NCI-H146 (cell line): ENCODE measurements at regions not wholly inside any gene's neighbourhood (a gene's known extent, or its start where the extent isn't known, plus 50 kb on each side); places are given as distances from the start of the nearest gene placed in this dataset.

Source experiments
- DNase-seq: peaks from one replicate; lab custom pipeline; 2025; lab: John Stamatoyannopoulos, UW

DNA sequence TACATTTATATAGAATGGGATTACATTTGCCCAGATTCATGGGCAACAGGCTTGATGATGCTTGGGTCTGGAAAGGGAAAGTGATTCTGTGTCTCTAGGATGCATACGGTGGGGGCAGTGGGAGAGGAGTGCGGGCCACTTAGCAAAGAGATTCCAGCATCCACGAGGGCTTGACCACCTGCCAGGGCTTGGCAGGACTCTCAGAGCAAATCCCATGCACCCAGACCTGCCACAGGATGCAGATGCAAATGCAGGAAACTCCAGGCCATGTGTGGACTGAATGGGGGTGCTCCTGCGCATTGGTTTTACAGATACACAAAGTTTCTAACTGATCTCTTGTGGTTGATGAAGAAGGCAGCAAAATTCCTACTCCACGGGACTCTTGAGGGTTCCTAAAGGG is 334.7 kb downstream of the CYRIA start:
- no peak for DNase-seq

DNA sequence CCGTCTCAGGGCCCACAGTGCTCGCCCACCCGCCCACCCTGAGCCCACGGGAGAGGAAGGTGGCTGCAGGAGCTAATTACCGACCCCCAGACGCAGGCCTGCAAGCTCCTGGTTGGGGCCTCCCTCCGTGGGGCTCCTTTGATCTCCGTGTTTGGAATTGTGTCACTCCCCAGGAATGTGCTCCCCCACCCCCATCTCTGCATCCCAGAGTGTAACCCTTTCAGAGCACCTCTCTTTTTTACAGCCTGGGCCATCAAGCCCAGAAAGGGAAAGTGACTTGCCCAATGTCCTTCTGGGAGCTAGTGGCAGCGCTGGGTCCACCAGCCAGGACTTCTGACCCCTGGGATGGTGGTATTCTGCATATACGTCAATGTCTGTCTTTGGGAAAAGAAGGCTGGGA is 335.1 kb downstream of the CYRIA start:
- no peak for DNase-seq

DNA sequence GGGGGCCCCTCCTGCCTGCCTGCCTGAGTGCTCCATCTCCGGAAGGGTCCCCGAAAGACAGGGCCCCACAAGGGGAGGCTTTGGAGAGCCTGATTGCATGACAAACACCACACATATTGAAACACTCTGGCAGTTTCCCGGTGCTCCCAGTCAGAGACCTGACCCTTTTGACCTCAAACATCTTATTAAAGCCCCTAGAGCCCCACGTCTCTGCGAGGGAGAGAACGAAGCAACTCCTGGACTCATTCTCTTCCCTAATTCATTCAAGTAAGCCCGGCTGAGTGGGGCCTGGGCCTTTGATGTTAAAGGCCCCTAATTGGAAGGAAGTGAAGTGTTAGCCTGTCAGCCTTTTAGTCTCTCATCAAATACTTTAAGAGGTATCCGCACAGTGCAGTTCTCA is 335.6 kb downstream of the CYRIA start:
- no peak for DNase-seq

DNA sequence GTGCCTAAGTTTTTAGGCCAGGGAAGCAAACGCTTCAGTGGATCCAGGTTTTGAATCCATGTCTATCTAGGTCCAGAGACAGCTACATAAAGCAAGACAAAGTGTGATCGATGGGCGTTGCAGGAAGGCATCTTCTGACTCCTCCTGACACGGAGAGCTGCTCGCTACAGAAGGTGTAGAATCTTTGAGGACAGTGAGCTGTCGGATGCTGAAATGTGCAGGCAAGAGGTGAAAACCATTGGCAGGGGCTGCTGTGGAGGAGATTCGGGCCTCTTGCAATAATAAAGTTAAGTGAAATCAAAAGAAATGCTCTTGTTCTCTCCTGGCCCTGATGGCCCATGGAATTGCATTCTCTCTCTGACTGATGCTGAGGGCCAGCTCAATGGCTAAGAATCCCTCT is 336.2 kb downstream of the CYRIA start:
- no peak for DNase-seq

DNA sequence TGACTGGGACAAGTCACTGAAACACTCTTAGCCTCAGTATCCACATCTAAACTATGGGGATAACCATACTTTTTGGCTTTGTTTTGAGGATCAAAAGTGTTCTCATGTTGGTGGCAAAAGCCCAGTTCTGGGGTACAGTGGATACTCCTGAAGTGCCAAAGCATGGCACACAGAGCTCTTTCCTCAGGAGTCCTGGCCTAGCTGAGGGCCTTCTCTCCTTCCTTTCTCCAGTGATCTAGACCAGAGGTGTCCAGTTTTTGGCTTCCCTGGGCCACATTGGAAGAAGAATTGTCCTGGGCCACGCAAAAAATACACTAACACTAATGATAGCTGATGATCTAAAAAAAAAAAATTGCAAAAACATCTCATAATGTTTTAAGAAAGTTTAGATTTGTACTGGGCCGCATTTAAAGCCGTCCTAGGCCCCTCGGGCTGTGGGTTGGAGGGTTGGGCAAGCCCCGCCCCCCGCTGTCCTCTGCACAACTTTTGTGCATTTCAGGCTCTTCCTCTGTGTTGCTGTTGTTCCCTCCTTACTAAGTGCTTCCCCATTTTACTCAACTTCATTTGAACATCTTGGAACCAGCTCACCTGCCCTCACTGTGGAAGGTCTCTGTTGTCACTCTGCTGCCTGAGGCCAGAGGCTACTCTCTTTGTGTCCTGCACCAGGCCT is 337.0 kb downstream of the CYRIA start:
- no peak for DNase-seq

DNA sequence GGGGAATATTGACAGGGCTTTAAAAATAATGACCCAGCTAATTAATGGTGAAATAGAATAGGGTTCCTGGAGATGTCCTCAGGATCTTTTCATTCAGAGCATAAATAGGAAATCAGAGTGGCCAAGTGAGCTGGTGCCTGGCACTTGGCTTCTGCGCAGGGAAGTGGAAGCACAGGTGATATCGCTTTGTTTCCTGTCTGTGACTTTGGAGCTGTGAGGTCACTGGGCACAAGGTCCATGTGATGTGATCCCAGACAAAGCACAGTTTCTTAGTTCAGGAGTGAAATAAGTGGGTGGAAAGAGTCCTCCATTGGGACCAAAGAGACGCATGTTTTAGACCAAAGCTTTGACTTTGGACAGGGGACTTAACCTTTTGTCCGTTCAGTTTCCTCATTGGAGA is 338.3 kb downstream of the CYRIA start:
- no peak for DNase-seq

DNA sequence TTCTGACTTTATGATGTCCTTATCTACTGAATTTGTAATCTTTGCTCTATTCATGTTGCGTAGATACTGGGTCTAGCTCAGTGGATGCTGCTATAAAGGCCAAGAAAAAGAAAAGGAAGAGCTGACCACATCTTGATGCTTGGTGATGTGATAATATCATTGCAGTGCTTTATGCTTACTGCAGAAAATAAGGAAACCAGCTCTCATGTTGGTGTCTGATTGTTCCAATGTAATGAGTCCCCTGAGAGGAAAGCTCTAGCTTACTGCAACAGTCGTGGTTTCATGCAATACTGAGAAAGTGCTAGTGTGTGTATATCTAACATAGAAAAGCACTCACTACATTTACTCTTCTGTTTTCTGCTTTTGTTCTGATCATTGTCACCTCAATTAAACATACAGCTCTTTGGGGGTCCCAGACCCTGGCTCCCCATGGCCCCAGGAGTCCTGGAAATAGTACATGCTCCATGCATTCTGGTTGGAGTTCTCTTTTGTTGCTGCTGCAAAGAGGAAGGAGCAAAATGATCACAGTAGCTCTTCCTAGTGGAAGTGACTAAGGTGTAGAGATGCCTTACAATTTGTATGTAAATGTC is 338.8 kb downstream of the CYRIA start:
- no peak for DNase-seq

DNA sequence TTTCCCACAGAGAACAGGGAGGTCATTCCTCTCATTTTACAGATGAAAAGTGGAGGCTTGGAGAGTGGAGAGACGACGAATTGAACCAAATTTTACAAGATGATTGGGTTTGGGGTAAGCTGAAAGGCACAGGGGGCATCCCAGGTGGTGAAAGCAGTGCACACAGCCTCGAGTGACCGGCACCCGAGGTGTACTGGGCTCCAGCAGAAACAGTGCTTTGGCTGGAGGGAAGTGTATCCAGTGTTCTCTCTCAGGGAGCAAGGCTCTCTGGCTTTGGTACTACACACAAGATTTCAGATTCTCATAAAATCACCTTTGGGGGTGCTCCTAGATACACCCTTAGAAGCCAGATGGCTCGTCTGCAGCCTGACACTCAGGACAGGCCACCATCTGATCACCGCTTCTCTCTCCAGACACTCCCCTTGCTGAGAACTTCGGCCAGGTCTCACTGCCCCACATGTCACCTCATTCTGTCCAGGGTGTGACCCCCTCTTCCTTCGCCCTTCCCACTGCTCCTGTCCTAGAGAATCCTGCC is 339.6 kb downstream of the CYRIA start:
- no peak for DNase-seq

DNA sequence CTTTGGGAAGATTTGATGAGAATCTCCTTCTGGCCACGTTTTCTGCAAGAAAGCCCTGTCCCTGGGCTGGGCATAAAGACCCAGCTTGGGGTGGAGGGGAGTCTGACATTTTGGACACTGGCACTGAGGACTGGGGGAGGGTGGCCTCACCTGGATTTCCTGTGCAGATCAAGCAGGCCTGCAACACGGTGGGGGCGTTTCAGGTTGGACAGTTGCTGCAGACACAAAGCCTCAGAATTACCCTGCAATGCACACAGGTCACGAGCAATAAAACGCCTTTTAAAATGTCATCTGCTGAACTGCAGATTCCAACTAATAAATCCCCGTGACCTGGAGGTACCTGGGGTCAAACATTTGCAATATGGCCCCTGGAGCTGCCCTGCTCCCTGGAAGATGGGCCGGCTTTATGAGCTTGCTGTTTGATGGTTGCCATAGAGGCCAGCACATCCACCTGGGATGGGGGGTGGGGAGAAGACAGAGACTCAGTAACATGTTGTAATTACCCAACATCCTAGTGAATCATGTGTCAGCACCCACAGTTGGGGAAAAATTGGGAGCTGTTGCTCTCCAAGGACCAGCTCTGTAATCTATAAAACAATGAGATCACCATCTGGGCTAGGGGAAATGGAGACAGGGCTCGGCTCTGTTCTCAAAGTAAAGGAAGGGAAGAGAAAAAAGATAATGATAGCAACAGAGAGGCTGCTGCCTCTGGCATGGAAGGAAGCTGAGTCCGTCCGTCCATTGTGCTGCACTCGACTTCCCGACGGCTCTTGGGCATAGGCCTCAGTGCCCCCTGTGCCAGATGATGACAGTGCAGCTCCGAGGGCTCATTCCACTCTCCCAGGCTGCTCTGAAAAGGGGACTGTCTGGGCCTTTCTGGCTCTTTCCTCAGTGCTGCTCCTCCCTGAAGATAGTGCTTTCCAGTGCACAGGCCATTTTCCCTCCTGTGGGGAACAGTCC is 340.3 kb downstream of the CYRIA start:
- DNase-seq: no peak

DNA sequence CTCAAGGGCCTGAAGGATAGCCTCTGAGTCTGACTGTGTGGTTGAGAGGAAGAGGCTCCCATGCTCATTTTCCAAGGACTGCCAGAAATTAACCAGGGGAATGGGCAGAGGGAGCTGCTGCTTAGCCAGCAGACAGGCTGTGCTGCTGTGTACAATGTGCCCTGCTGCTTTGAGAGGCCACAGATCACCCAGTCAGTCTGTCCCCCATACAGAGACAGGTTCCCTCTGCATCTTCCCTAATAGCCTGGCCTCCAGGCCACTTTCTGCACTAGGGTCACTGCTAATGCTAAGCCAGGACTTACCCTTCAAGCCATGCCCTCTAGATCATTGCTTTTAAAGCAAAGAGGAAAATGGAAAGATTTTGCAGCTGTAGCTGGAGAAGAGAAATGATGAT is 341.1 kb downstream of the CYRIA start:
- no peak for DNase-seq

DNA sequence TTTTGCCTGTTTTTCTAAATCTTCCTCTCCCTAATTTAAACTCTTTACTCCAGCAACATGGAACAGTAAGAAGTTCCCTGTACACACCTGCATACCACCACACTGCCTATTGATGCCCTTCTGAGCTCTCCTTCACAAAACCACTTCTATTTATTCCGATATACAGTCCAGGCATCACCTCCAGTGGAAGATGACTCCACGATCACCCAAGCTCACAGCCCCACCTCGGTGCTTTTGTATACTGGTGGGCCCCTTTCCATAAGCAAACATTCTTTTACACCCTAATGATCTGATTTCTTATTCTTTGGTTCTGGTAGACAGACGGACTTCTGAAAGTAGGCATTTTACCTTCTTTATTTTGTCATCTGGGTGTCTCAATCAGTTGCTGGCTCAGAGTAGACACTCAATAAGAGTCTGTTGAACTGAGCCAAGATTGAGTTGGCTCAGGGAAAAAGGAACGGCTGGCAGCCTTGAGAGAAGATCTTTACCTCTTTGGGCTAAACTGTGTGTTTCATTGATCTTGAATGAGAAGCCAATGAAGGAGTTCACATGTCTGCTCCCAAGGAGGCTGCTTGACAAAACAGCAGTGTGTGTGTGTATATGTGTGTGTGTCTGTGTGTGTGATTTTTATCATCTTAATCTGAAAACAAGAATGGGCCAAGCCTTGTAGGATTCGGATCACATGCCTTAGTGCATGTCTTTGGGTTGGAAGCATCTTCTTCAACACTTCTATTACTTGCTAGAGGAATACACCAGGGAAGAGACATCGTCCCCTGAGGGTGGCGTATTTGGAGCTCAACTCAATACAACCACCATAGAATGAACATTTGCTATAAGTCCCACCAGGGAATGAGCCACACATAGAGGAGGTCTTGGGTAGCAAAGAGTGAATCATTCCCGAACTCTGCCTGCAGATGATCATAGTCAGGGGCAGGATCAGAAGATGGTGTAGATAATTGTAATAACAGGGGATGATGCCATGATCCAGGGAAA is 341.8 kb downstream of the CYRIA start:
- no peak for DNase-seq

DNA sequence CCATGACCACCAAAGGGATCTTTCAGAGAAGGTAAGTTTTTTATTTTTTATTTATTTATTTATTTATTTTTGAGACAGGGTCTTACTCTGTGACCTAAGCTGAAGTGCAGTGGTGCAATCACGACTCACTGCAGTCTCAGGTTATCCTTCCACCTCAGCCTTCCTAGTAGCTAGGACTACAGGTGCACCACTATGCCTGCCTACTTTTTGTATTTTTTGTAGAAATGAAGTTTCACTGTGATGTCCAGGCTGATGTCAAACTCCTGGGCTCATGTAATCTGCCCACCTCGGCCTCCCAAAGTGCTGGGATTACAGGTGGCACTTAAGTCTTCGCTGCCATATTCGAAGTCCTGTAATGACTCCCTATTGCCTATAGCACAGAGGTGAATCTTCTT is 342.5 kb downstream of the CYRIA start:
- no peak for DNase-seq

DNA sequence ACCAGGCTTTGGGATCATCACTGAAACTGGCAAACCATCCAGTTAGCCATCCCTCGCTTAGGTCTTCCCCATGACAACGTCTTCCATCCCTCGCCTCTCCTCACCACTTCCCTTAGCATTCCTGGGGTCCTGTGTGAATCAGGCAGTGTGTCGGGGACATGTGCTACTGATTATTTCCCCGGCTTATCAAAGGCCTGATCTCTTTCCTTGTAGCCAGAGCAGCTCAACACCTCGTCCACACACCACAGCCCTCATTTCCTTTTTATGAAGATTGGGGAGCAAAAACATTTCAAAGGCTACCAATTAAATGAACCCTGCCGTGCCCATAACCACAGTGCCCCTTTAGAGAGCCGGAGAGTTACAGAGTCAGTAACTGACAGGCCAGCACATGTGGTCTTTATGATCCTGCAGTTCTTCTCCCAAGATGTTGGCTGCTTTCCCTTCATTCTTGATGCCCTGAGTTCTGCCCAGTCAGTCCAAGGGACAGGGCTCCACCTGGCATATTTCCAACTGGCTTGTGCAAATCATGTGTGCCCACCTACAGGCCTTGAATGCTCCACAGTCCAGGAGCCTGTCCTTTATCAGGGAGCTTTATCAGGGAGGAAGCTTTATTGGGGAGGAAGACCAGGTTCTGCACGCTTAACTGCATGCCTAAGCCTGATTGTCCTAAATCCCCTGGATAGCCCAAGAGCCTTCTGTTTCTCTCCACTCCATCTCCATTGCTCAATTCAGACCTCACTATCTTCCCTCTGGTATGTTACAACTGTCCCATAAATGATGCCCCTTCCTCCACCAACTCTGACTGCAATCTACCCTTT is 343.1 kb downstream of the CYRIA start:
- no peak for DNase-seq

DNA sequence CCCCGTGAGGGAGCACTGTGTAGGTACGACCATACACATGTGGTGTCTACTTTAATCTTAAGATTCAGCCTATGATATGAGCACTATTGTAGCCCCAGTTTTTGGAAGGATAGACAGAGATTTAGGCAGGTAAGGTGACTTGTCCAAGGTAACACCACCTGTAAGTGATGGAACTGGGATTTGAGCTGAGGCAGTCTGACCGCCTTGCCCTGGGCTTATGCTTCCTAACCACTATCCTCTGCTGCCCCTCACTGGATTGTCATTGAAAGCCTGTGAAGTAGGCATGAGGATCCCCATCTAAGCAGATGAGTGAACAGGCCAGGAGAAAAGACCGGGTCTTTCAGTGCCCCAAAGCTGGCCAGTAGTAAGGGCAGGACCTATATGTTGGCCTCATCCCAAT is 343.8 kb downstream of the CYRIA start:
- peak; percentile 4 for DNase-seq

DNA sequence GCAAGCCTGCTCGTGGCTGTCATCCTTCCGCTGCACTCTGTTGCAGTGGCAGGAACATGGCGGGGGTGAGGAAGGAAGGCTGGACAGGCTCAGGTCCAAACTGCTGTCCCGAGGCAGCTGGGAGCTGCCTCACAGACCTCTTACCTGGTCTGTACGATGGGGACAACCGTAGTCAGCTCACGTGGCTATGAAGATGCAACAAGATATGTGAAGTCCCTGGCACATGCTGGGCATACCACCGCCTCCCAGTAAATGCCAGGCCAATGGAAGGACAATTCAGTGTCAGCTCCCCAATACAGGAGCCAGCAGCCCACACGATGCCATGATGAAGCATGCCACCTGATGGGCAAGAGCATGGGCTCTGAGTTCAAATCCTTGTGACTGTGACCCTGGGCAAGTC is 344.4 kb downstream of the CYRIA start:
- DNase-seq: no peak

DNA sequence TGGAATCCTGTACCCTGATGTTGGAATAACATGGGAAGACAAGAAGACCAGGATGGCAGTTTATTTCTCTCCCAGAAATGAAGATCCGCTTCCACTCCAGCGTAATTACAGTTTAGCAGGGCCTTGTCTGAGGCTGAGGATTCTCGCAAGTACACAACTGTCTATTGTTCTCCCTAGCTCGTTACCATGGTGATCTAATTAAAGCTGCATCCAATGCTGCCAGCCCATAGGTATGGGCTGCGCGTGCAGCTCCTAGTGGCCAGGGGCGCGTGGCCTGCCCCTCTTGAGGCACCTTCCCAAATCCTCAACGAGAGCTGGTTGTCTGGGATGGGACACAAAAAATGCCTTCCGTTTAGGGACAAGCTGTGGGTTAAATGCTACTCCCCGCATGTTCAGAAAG is 344.9 kb downstream of the CYRIA start:
- peak; percentile 45 for DNase-seq

DNA sequence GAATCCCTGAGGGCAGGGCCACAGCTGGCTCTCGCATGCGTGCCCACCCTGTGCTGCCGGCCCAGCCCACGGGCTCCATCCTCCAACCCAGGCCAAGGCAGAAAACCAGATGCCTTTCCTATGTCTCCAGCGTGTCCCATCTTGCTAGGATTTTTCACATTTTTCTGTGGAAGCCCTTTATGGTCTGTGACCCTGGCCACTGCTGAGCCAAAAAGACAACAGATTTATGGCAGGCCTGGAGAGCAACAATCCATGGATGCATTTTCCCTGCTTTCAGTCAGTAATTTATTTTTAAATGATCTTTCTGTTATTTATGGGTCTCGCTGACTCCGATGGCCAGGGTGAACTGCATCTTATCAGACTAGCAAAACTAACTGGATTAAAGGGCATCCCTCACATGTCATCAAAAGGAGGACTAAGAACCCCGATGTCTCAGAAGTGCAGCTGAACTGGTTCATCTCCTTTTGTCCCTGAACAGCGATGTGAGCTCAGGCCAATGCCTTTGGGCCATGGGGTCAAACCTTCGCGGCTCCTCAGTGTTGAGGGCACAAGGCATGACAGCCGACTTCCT is 346.0 kb downstream of the CYRIA start:
- DNase-seq: no peak

DNA sequence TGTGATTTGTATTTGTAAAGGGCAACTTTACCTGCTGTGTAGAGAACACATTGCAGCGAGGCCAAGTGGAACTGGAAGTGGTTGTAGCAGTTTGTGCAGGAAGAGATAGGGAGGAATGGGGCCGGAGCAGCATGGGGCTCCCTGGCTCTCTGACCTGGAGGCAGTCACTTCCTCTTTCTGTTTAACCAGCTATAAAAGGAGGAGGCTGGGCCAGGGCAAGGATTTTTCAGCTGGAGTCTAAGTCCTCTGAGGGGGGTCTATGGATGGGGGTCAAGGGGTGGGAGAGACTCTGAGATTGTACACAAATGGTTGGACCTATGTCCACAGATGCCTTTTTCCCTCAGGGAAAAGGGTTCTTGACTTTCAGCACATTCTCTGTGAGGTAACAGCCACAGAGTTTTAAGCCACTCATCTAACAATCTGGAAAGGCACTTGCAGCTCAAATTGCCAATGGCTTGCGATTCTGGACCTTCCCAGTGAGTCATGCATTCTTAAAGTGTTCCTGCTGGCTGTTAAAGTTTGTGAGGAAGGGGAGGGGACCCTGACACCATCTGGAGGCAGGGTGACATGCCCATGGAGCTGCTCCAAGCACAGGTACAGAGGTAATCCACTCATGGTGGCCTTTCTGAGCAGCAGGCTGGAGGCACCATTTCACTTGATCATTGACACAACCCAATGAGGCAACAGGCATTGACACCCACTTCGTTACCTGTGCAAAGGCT is 347.0 kb downstream of the CYRIA start:
- DNase-seq: no peak

DNA sequence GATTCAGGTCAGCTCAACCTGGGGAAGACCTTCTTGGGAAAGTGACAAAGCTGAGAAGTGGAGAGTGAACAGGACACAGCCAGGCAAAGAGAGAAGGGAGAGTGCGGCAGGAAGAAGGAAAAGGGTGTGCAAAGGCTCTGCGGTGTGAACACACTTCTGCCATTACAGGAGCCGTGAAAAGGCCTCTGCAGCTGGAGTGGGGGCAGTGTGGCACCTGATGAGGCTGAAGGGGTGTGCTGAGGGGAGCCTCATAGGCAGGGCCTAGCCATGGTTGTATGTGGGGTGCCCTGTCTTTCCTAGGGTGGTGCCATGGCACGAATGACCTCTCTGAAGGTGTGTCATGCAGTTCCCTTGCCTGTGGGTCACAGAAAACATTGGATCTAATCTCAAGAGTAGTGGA is 347.6 kb downstream of the CYRIA start:
- DNase-seq: no peak
